Esophagus squamous epithelium (tissue), 5 donors: ENCODE measurements at regions not wholly inside any gene's neighbourhood (a gene's known extent, or its start where the extent isn't known, plus 50 kb on each side); places are given as distances from the start of the nearest gene placed in this dataset.

Experiments used
- DNase-seq: peaks from one replicate; lab custom pipeline; 2025; lab: John Stamatoyannopoulos, UW
- H3K27ac ChIP-seq, 4 donors: fragments of 200-600 bp; sonication (generic); one replicate each; pipeline ENCODE4 v1.5.1; 2016 to 2019; ENCODE audit warnings: mild to moderate bottlenecking in 1 of 4
- H3K27me3 ChIP-seq, 4 donors: fragments of 200-600 bp; sonication (generic); 1 replicate in 3 of 4; 2 replicates in 1 of 4; pipeline versions ENCODE4 v1.5.1 to v1.6.0; 2017 to 2021; ENCODE audit warnings: antibody characterized with exemption in 1 of 4
- H3K36me3 ChIP-seq, 3 donors: fragments of 200-600 bp; sonication (generic); one replicate each; pipeline ENCODE4 v1.5.1; 2016 to 2019
- H3K4me1 ChIP-seq, 3 donors: fragments of 200-600 bp; sonication (generic); one replicate each; pipeline ENCODE4 v1.5.1; 2017 to 2019
- H3K4me3 ChIP-seq, 4 donors: fragments of 200-600 bp; sonication (generic); 1 replicate in 3 of 4; 2 replicates in 1 of 4; pipeline ENCODE4 v1.5.1; 2016 to 2019; ENCODE audit warnings: mild to moderate bottlenecking in 2 of 4, moderate library complexity in 1 of 4
- H3K9me3 ChIP-seq, 3 donors: fragments of 200-600 bp; sonication (generic); one replicate each; pipeline ENCODE4 v1.5.1; 2016 to 2019
- CTCF ChIP-seq, 6 experiments: fragments of 450-650 bp in 4 of 6; fragments of 200-600 bp in 2 of 6; sonication (generic) in 2 of 6; IDR thresholded peaks; one replicate each; pipeline ENCODE4 v1.5.1; 2016 to 2019; ENCODE audit warnings: antibody characterized with exemption in 6 of 6, mild to moderate bottlenecking in 4 of 6, moderate library complexity in 4 of 6
- POLR2A ChIP-seq, 4 donors: fragments of 450-650 bp; IDR thresholded peaks; one replicate each; pipeline ENCODE4 v1.6.1; 2017; ENCODE audit warnings: antibody characterized with exemption in 4 of 4, mild to moderate bottlenecking in 4 of 4, moderate library complexity in 3 of 4
- WGBS, 2 donors: methylation state at CpG; one replicate each; pipeline ENCODE4 v1.1.5; 2018; 5-methylcytosine and 5-hydroxymethylcytosine counted together
- intact Hi-C: fragments of 100-400 bp; cut with DNase I; formaldehyde crosslinking; loops from one replicate; pipeline ENCODE4 v1.15.0; 2022
- donor health status: DM: yes; HTN: yes; CAD: no.

- no peak for DNase-seq
- Histone ChIP-seq H3K27me3 (no peaks in the 10 kb centered on the region), H3K27ac (no peak overlapping the region), H3K36me3 (no peaks in the 10 kb centered on the region), H3K4me1 (peaks cover 6 to 53% (median 32%) of the 10 kb centered on the region in 3 donors), H3K4me3 (no peak overlapping the region), H3K9me3 (no peaks in the 10 kb centered on the region)
- WGBS, 2 donors, result 77 to 83% methylated on average over 3 of the region's 3 CpGs
- intact Hi-C loops, result no loop called here
- TF ChIP-seq CTCF (IDR thresholded peaks at IDR 0.05), result no peak
- TF ChIP-seq POLR2A (IDR thresholded peaks at IDR 0.05), result no peak
Observed at GRCh38 chr5:56565283-56565615, 250.1 kb upstream of the MAP3K1 start.

- DNase-seq, result no peak
- TF ChIP-seq CTCF (IDR thresholded peaks at IDR 0.05) (no peak), POLR2A (IDR thresholded peaks at IDR 0.05) (no peak)
- Histone ChIP-seq H3K9me3 (no peaks in the 10 kb centered on the region), H3K4me3 (no peak overlapping the region), H3K36me3 (no peaks in the 10 kb centered on the region), H3K27ac (no peak overlapping the region), H3K4me1 (peaks cover 6 to 48% (median 28%) of the 10 kb centered on the region in 3 donors), H3K27me3 (no peaks in the 10 kb centered on the region)
- 67 to 68% methylated on average over 6 to 7 of the region's 7 CpGs for WGBS, 2 donors
- intact Hi-C loops, result no loop called here
Observed at GRCh38 chr5:56564541-56565282, 250.6 kb upstream of the MAP3K1 start.

GRCh38 chr5:56561455-56561854 is 253.9 kb upstream of the MAP3K1 start:
- no peaks in the 10 kb centered on the region for H3K36me3 ChIP-seq
- no peaks in the 10 kb centered on the region for H3K27me3 ChIP-seq
- H3K27ac ChIP-seq, result peak overlapping the region; percentile 37 to 73 (median 54)
- no peaks in the 10 kb centered on the region for H3K9me3 ChIP-seq
- intact Hi-C loops, result no loop called here
- no peak overlapping the region for H3K4me3 ChIP-seq
- TF ChIP-seq CTCF (IDR thresholded peaks at IDR 0.05) (no peak), POLR2A (IDR thresholded peaks at IDR 0.05) (no peak)
- no peak for DNase-seq
- 44 to 48% methylated on average over 2 of the region's 2 CpGs for WGBS, 2 donors
- peaks cover 6 to 50% (median 22%) of the 10 kb centered on the region in 3 donors for H3K4me1 ChIP-seq

- Histone ChIP-seq H3K4me1 (peaks cover 3 to 51% (median 11%) of the 10 kb centered on the region in 3 donors), H3K27ac (no peak overlapping the region), H3K36me3 (no peaks in the 10 kb centered on the region), H3K27me3 (no peaks in the 10 kb centered on the region), H3K9me3 (no peaks in the 10 kb centered on the region), H3K4me3 (no peak overlapping the region)
- no peak for DNase-seq
- 74 to 91% methylated on average over 3 to 4 of the region's 4 CpGs for WGBS, 2 donors
- TF ChIP-seq POLR2A (IDR thresholded peaks at IDR 0.05) (no peak), CTCF (IDR thresholded peaks at IDR 0.05) (no peak)
- intact Hi-C loops, result no loop called here
Observed at GRCh38 chr5:56558131-56558745, 257.1 kb upstream of the MAP3K1 start.

- Histone ChIP-seq H3K4me1 (peaks cover 9 to 57% (median 14%) of the 10 kb centered on the region in 3 donors), H3K27me3 (no peaks in the 10 kb centered on the region), H3K36me3 (no peaks in the 10 kb centered on the region), H3K9me3 (no peaks in the 10 kb centered on the region), H3K4me3 (no peak overlapping the region), H3K27ac (no peak overlapping the region)
- TF ChIP-seq CTCF (IDR thresholded peaks at IDR 0.05), result no peak
- no peak for TF ChIP-seq POLR2A (IDR thresholded peaks at IDR 0.05)
- WGBS, 2 donors, result 28 to 42% methylated on average over 3 of the region's 3 CpGs
- intact Hi-C loops, result no loop called here
- DNase-seq, result no peak
Observed at GRCh38 chr5:56557198-56557597, 258.2 kb upstream of the MAP3K1 start.
